ENCODE measurements at regions not wholly inside any gene's neighbourhood (a gene's known extent, or its start where the extent isn't known, plus 50 kb on each side); places are given as distances from the start of the nearest gene placed in this dataset.
A peak's percentile ranks its signal among the peaks of the same experiment; 100 is the strongest.

- H3K27me3 ChIP-seq, result no peaks in the 10 kb centered on the region
- H3K27ac ChIP-seq, result no peak overlapping the region
- peak; percentile 32 for DNase-seq
- 48 to 51% methylated on average over 6 of the region's 6 CpGs for WGBS, 2 donors
- no peak for TF ChIP-seq POLR2A (IDR thresholded peaks at IDR 0.05)
- TF ChIP-seq, protein P1, sequence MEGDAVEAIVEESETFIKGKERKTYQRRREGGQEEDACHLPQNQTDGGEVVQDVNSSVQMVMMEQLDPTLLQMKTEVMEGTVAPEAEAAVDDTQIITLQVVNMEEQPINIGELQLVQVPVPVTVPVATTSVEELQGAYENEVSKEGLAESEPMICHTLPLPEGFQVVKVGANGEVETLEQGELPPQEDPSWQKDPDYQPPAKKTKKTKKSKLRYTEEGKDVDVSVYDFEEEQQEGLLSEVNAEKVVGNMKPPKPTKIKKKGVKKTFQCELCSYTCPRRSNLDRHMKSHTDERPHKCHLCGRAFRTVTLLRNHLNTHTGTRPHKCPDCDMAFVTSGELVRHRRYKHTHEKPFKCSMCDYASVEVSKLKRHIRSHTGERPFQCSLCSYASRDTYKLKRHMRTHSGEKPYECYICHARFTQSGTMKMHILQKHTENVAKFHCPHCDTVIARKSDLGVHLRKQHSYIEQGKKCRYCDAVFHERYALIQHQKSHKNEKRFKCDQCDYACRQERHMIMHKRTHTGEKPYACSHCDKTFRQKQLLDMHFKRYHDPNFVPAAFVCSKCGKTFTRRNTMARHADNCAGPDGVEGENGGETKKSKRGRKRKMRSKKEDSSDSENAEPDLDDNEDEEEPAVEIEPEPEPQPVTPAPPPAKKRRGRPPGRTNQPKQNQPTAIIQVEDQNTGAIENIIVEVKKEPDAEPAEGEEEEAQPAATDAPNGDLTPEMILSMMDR (IDR thresholded peaks at IDR 0.05), result no peak
- H3K9me3 ChIP-seq, result no peaks in the 10 kb centered on the region
- H3K4me3 ChIP-seq, result no peak overlapping the region
- intact Hi-C loops (cut with DNase I; ENCODE audit: low total_unique reads), result no loop called here
- no peaks in the 10 kb centered on the region for H3K36me3 ChIP-seq (ENCODE audit: low read depth, missing control alignments)
- peaks cover 4% of the 10 kb centered on the region for H3K4me1 ChIP-seq
Observed at GRCh38 chr17:72270273-72270924, 149.6 kb downstream of the SOX9 start.

DNA sequence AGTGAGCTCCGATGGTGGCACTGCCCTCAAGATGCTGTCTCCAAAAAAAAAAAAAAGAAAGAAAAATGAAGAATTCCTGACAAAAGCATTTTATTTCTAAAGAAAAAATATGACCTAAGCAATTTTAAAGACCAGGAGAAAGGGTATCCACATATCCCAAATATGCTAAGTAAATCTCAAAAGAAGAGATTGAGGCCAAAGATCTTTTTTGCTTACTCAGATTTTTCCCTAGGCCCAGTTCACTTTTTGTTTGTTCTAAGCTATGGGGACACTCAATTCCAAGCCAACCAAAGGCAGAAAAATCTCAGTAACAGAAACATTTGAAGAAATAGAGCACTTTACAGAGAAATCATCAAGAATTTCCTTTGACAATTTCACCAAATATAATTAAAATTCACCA is 150.8 kb downstream of the SOX9 start:
- intact Hi-C loops (cut with DNase I; ENCODE audit: low total_unique reads), result no loop called here
- Histone ChIP-seq H3K36me3 (ENCODE audit: low read depth, missing control alignments) (no peaks in the 10 kb centered on the region), H3K4me1 (peaks cover 4% of the 10 kb centered on the region), H3K9me3 (no peaks in the 10 kb centered on the region), H3K27ac (no peak overlapping the region), H3K4me3 (no peak overlapping the region), H3K27me3 (no peaks in the 10 kb centered on the region)
- WGBS, 2 donors, result 96 to 100% methylated on average over 1 of the region's 1 CpG
- TF ChIP-seq POLR2A (IDR thresholded peaks at IDR 0.05), result no peak
- TF ChIP-seq, protein P1 (IDR thresholded peaks at IDR 0.05), result no peak
- DNase-seq, result no peak

- H3K36me3 ChIP-seq (ENCODE audit: low read depth, missing control alignments), result no peaks in the 10 kb centered on the region
- H3K27me3 ChIP-seq, result no peaks in the 10 kb centered on the region
- WGBS, 2 donors, result 73 to 77% methylated on average over 10 of the region's 10 CpGs
- H3K4me1 ChIP-seq, result peaks cover 4% of the 10 kb centered on the region
- no peak overlapping the region for H3K4me3 ChIP-seq
- intact Hi-C loops (cut with DNase I; ENCODE audit: low total_unique reads), result no loop called here
- TF ChIP-seq, protein P1 (IDR thresholded peaks at IDR 0.05), result no peak
- TF ChIP-seq POLR2A (IDR thresholded peaks at IDR 0.05), result no peak
- H3K9me3 ChIP-seq, result no peaks in the 10 kb centered on the region
- no peak overlapping the region for H3K27ac ChIP-seq
- no peak for DNase-seq
Observed at GRCh38 chr17:72273289-72274056, 152.7 kb downstream of the SOX9 start.

- no peak overlapping the region for H3K4me3 ChIP-seq
- DNase-seq, result no peak
- 89 to 92% methylated on average over 2 of the region's 2 CpGs for WGBS, 2 donors
- peaks cover 4% of the 10 kb centered on the region for H3K4me1 ChIP-seq
- intact Hi-C loops (cut with DNase I; ENCODE audit: low total_unique reads), result no loop called here
- H3K9me3 ChIP-seq, result no peaks in the 10 kb centered on the region
- no peaks in the 10 kb centered on the region for H3K27me3 ChIP-seq
- no peaks in the 10 kb centered on the region for H3K36me3 ChIP-seq (ENCODE audit: low read depth, missing control alignments)
- TF ChIP-seq POLR2A (IDR thresholded peaks at IDR 0.05), result no peak
- TF ChIP-seq, protein P1 (IDR thresholded peaks at IDR 0.05), result no peak
- no peak overlapping the region for H3K27ac ChIP-seq
Observed at GRCh38 chr17:72274614-72275013, 153.8 kb downstream of the SOX9 start.

Measured in testis (tissue), 2 donors.